GM19372 (cell line): ENCODE measurements at regions not wholly inside any gene's neighbourhood (a gene's known extent, or its start where the extent isn't known, plus 50 kb on each side); places are given as distances from the start of the nearest gene placed in this dataset.

Experiments used
- ATAC-seq: cut with Tn5 transposase; IDR thresholded peaks from one replicate; pipeline ENCODE4 v1.9.1; 2021; ENCODE audit warnings: mild to moderate bottlenecking, low read depth, moderate library complexity; ENCODE audit not compliant: unreplicated experiment

GRCh38 chr1:186559601-186560116, 98.7 kb upstream of the PDC start:
- ATAC-seq = no peak

- ATAC-seq = no peak
Measured at GRCh38 chr1:186557147-186557777, 96.3 kb upstream of the PDC start.

- no peak for ATAC-seq
Measured at GRCh38 chr1:186550832-186551231, 89.9 kb upstream of the PDC start.

GRCh38 chr1:186541003-186541402, 80.1 kb upstream of the PDC start:
- ATAC-seq = no peak

GRCh38 chr1:186540521-186540920, 79.6 kb upstream of the PDC start:
- ATAC-seq = no peak

GRCh38 chr1:186536273-186536890, 75.5 kb upstream of the PDC start:
- ATAC-seq = no peak

- no peak for ATAC-seq
Measured at GRCh38 chr1:186535388-186536133, 74.6 kb upstream of the PDC start.

GRCh38 chr1:186534401-186534800, 73.5 kb upstream of the PDC start:
- no peak for ATAC-seq

- ATAC-seq = no peak
Measured at GRCh38 chr1:186532466-186532865, 71.6 kb upstream of the PDC start.

- no peak for ATAC-seq
Measured at GRCh38 chr1:186531561-186532165, 70.7 kb upstream of the PDC start.

- no peak for ATAC-seq
Measured at GRCh38 chr1:186530109-186530508, 69.2 kb upstream of the PDC start.

GRCh38 chr1:186519982-186520381, 59.1 kb upstream of the PDC start:
- no peak for ATAC-seq

GRCh38 chr1:186518822-186519381, 58.0 kb upstream of the PDC start:
- no peak for ATAC-seq

GRCh38 chr1:186518395-186518794, 57.5 kb upstream of the PDC start:
- no peak for ATAC-seq

GRCh38 chr1:186514367-186514766, 53.5 kb upstream of the PDC start:
- no peak for ATAC-seq

- no peak for ATAC-seq
Measured at GRCh38 chr1:186513526-186513925, 52.6 kb upstream of the PDC start.

- no peak for ATAC-seq
Measured at GRCh38 chr1:186512698-186513457, 52.0 kb upstream of the PDC start.

- ATAC-seq = peak; percentile 85
Measured at GRCh38 chr1:186511761-186512637, 51.1 kb upstream of the PDC start.
